ENCODE measurements at regions not wholly inside any gene's neighbourhood (a gene's known extent, or its start where the extent isn't known, plus 50 kb on each side); places are given as distances from the start of the nearest gene placed in this dataset.

- H3K36me3 ChIP-seq (ENCODE audit: insufficient read depth, low read length) = no peaks in the 10 kb centered on the region
- no peaks in the 10 kb centered on the region for H3K4me1 ChIP-seq (ENCODE audit: insufficient read depth, low read length, severe bottlenecking)
- no peaks in the 10 kb centered on the region for H4K20me1 ChIP-seq (ENCODE audit: insufficient read depth, low read length)
- no peaks in the 10 kb centered on the region for H3K79me2 ChIP-seq (ENCODE audit: insufficient read depth, low read length)
- no peaks in the 10 kb centered on the region for H3K9me3 ChIP-seq (ENCODE audit: low read length)
- H3K9me2 ChIP-seq (ENCODE audit: low read depth, low read length) = no peaks in the 10 kb centered on the region
- no peak overlapping the region for H3K4me2 ChIP-seq (ENCODE audit: low read length)
- no peak overlapping the region for H3K27ac ChIP-seq (ENCODE audit: low read depth, low read length, poor library complexity, severe bottlenecking)
- H2AFZ ChIP-seq (ENCODE audit: low read length) = no peak overlapping the region
- TF ChIP-seq EZH2 (IDR thresholded peaks at IDR 0.05; ENCODE audit: borderline replicate concordance, low read length) (no peak), CTCF (IDR thresholded peaks at IDR 0.05; ENCODE audit: low read length) (no peak)
- no peaks in the 10 kb centered on the region for H3K27me3 ChIP-seq (ENCODE audit: insufficient read depth, low read length)
- H3K4me3 ChIP-seq (ENCODE audit: low read depth, low read length, poor library complexity, severe bottlenecking) = no peak overlapping the region
- no peaks in the 10 kb centered on the region for H3F3A ChIP-seq (ENCODE audit: insufficient read depth, low read length)
- H3K9ac ChIP-seq (ENCODE audit: low read length) = no peak overlapping the region
Measured at GRCh38 chr2:118473846-118474540, 373.5 kb downstream of the EN1 start.

DNA sequence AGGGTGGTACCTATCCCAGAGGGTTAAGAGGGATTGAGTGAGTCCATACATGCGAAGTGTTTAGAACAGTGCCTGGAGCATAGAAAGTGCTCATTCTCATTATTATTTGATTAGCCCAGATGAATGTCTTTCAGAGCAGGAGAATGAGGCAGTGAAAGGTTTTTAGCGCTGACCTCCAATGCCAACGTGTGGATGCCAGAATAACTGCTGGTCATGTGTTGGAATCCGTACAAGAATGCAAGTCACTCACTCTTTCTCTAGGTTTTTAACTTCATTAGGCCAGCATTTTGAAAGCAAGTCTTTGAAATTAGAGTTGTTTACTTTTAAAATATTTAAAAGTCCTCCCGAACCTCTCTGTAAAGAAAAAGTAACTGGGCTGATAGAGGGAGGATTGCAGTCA is 374.2 kb downstream of the EN1 start:
- Histone ChIP-seq H3K4me1 (ENCODE audit: insufficient read depth, low read length, severe bottlenecking) (no peaks in the 10 kb centered on the region), H3K79me2 (ENCODE audit: insufficient read depth, low read length) (no peaks in the 10 kb centered on the region), H3K4me3 (ENCODE audit: low read depth, low read length, poor library complexity, severe bottlenecking) (no peak overlapping the region), H3K27me3 (ENCODE audit: insufficient read depth, low read length) (no peaks in the 10 kb centered on the region), H4K20me1 (ENCODE audit: insufficient read depth, low read length) (no peaks in the 10 kb centered on the region), H3K9me2 (ENCODE audit: low read depth, low read length) (no peaks in the 10 kb centered on the region), H3K27ac (ENCODE audit: low read depth, low read length, poor library complexity, severe bottlenecking) (no peak overlapping the region), H3F3A (ENCODE audit: insufficient read depth, low read length) (no peaks in the 10 kb centered on the region), H3K9ac (ENCODE audit: low read length) (no peak overlapping the region), H3K36me3 (ENCODE audit: insufficient read depth, low read length) (no peaks in the 10 kb centered on the region), H3K4me2 (ENCODE audit: low read length) (no peak overlapping the region), H3K9me3 (ENCODE audit: low read length) (no peaks in the 10 kb centered on the region), H2AFZ (ENCODE audit: low read length) (no peak overlapping the region)
- no peak for TF ChIP-seq CTCF (IDR thresholded peaks at IDR 0.05; ENCODE audit: low read length)
- TF ChIP-seq EZH2 (IDR thresholded peaks at IDR 0.05; ENCODE audit: borderline replicate concordance, low read length) = no peak

- Histone ChIP-seq H3F3A (ENCODE audit: insufficient read depth, low read length) (no peaks in the 10 kb centered on the region), H4K20me1 (ENCODE audit: insufficient read depth, low read length) (no peaks in the 10 kb centered on the region), H3K36me3 (ENCODE audit: insufficient read depth, low read length) (no peaks in the 10 kb centered on the region), H3K9ac (ENCODE audit: low read length) (no peak overlapping the region), H2AFZ (ENCODE audit: low read length) (no peak overlapping the region), H3K4me1 (ENCODE audit: insufficient read depth, low read length, severe bottlenecking) (no peaks in the 10 kb centered on the region), H3K4me3 (ENCODE audit: low read depth, low read length, poor library complexity, severe bottlenecking) (no peak overlapping the region), H3K27ac (ENCODE audit: low read depth, low read length, poor library complexity, severe bottlenecking) (no peak overlapping the region), H3K9me2 (ENCODE audit: low read depth, low read length) (no peaks in the 10 kb centered on the region), H3K9me3 (ENCODE audit: low read length) (no peaks in the 10 kb centered on the region), H3K27me3 (ENCODE audit: insufficient read depth, low read length) (no peaks in the 10 kb centered on the region), H3K79me2 (ENCODE audit: insufficient read depth, low read length) (no peaks in the 10 kb centered on the region), H3K4me2 (ENCODE audit: low read length) (no peak overlapping the region)
- TF ChIP-seq EZH2 (IDR thresholded peaks at IDR 0.05; ENCODE audit: borderline replicate concordance, low read length) (no peak), CTCF (IDR thresholded peaks at IDR 0.05; ENCODE audit: low read length) (no peak)
Measured at GRCh38 chr2:118470297-118470696, 377.2 kb downstream of the EN1 start.
